PC-3 (cell line): ENCODE measurements at regions not wholly inside any gene's neighbourhood (a gene's known extent, or its start where the extent isn't known, plus 50 kb on each side); places are given as distances from the start of the nearest gene placed in this dataset.
"Not testable (repeated sequence)": the region's sequence is repeated elsewhere in the genome, so short reads cannot be mapped to it uniquely, and the experiment has no call there.

Experiments
- ATAC-seq: fragments of 200-7000 bp; cut with Tn5 transposase; 2 replicates; pipeline ENCODE4 v1.9.1; 2020; ENCODE audit warnings: mild to moderate bottlenecking, moderate library complexity
- BruUV-seq: library from RNA; stranded (reverse); fragments of 400-500 nt; replicated peaks from 2 replicates; lab custom pipeline; 2021; lab: Mats Ljungman, UMichigan
- CTCF ChIA-PET: fragments of 300-600 bp; sonication (Branson Sonifier 250); formaldehyde crosslinking; loops from one replicate; lab custom pipeline; 2022; ENCODE audit warnings: antibody characterized with exemption; lab: Charles Lee
- POLR2A ChIA-PET: fragments of 300-600 bp; sonication (Branson Sonifier 250); formaldehyde crosslinking; loops from one replicate; lab custom pipeline; 2022; ENCODE audit warnings: antibody characterized with exemption; ENCODE audit not compliant: unreplicated experiment; lab: Charles Lee
- DNase-seq: peaks from one replicate; pipeline ENCODE4 v3.0.0-alpha.2; 2015
- H2AFZ ChIP-seq: fragments of 300-600 bp; sonication (generic); 2 replicates; pipeline ENCODE4 v1.6.0; 2016; ENCODE audit warnings: antibody characterized with exemption, low read length
- H3F3A ChIP-seq: fragments of 300-600 bp; sonication (generic); one replicate; pipeline ENCODE4 v1.6.0; 2017; ENCODE audit warnings: antibody characterized with exemption, low read length, control low read depth, mild to moderate bottlenecking; ENCODE audit not compliant: unreplicated experiment
- H3K27ac ChIP-seq: fragments of 300-600 bp; sonication (generic); 2 replicates; pipeline ENCODE4 v1.5.1; 2016; ENCODE audit warnings: mild to moderate bottlenecking, low read length
- H3K27me3 ChIP-seq: fragments of 300-600 bp; sonication (generic); 2 replicates; pipeline ENCODE4 v1.6.1; 2016; ENCODE audit warnings: low read length, mixed read lengths
- H3K36me3 ChIP-seq: fragments of 300-600 bp; sonication (generic); 2 replicates; pipeline ENCODE4 v1.6.1; 2016; ENCODE audit warnings: low read depth, mixed run types, low read length, mixed read lengths
- H3K4me1 ChIP-seq: fragments of 300-600 bp; sonication (generic); 2 replicates; pipeline ENCODE4 v1.5.1; 2016; ENCODE audit warnings: low read length; ENCODE audit not compliant: insufficient read depth
- H3K4me2 ChIP-seq: fragments of 300-600 bp; sonication (generic); 2 replicates; pipeline ENCODE4 v1.6.0; 2016; ENCODE audit warnings: low read length
- H3K4me3 ChIP-seq: fragments of 300-600 bp; sonication (generic); 2 replicates; pipeline ENCODE4 v1.5.1; 2016; ENCODE audit warnings: mild to moderate bottlenecking, low read length, mixed read lengths
- H3K79me2 ChIP-seq: fragments of 300-600 bp; sonication (generic); 2 replicates; pipeline ENCODE4 v1.6.1; 2017; ENCODE audit warnings: low read length, mixed read lengths
- H3K9ac ChIP-seq: fragments of 300-600 bp; sonication (generic); 2 replicates; pipeline ENCODE4 v1.6.0; 2016; ENCODE audit warnings: mild to moderate bottlenecking, low read length
- H3K9me2 ChIP-seq: fragments of 300-600 bp; sonication (generic); replicated peaks from 2 replicates; pipeline ENCODE4 v1.6.1; 2016; ENCODE audit warnings: mixed run types, low read length, mixed read lengths
- H3K9me3 ChIP-seq: fragments of 300-600 bp; sonication (generic); 2 replicates; pipeline ENCODE4 v1.6.1; 2016; ENCODE audit warnings: low read length, mixed read lengths
- H4K20me1 ChIP-seq: fragments of 300-600 bp; sonication (generic); 2 replicates; pipeline ENCODE4 v1.6.1; 2016; ENCODE audit warnings: low read length, mixed read lengths
- EZH2 ChIP-seq: fragments of 300-600 bp; sonication (generic); IDR thresholded peaks from one replicate; pipeline ENCODE4 v1.6.1; 2017; ENCODE audit warnings: antibody characterized with exemption, mild to moderate bottlenecking, low read length; ENCODE audit not compliant: unreplicated experiment
- EZH2phosphoT487 ChIP-seq: fragments of 300-600 bp; sonication (generic); IDR thresholded peaks from 2 replicates; pipeline ENCODE4 v1.6.1; 2018; ENCODE audit warnings: mild to moderate bottlenecking, antibody characterized with exemption, low read length, borderline replicate concordance
- intact Hi-C: fragments of 100-400 bp; cut with micrococcal nuclease; formaldehyde crosslinking; loops from 2 replicates; pipeline ENCODE4 v1.9.0; 2023
- TF ChIP-seq, protein P1 (sequence below): fragments of 300-600 bp; sonication (generic); conservative IDR thresholded peaks from 2 replicates; pipeline ENCODE4 v1.5.1; 2017; ENCODE audit warnings: antibody characterized with exemption, low read depth, mild to moderate bottlenecking, low read length

DNA sequence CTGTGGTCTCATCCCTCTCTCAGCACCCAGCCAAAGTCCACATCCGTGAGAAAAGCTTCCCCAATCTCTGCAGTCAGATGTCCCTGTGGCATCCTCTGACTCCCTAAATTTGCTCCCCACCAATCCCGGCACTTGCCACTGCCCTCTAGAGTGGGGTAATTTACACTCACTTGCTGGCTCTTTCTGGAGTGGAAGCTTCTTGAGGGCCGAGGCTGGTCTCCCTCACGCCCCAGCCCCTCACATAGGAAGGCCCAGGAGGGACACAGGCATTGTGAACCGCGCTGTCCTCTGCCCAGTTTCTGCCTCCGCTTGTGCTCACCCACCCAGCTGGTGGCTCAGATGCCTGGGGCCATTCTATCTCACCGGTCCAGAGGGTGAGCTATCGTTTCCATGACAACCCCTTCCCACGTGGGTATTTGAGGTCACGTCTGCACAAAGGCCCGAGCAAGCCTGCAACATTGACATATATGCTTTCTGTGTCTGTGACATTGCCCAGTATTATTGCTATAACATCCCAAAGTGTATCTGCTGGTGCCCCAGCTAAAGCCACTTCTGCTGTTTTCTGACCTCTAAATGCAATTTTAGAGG is 97.3 kb upstream of the CTBP2 start:
- Histone ChIP-seq H2AFZ (no peak overlapping the region), H3K4me3 (no peak overlapping the region), H3K9me2 (no peaks in the 10 kb centered on the region), H3K9me3 (no peaks in the 10 kb centered on the region), H3K9ac (no peak overlapping the region), H3K79me2 (no peaks in the 10 kb centered on the region), H4K20me1 (no peaks in the 10 kb centered on the region), H3K4me2 (no peak overlapping the region), H3K27me3 (no peaks in the 10 kb centered on the region), H3K4me1 (peaks cover 5% of the 10 kb centered on the region), H3K36me3 (no peaks in the 10 kb centered on the region), H3F3A (no peaks in the 10 kb centered on the region), H3K27ac (no peak overlapping the region)
- BruUV-seq: no TSS peak
- ATAC-seq (no peak), DNase-seq (no peak)
- intact Hi-C loops: no loop called here
- ChIA-PET POLR2A (no interaction called here), CTCF (no interaction called here)
- TF ChIP-seq EZH2 (no peak), EZH2phosphoT487 (no peak)
- TF ChIP-seq, protein P1, sequence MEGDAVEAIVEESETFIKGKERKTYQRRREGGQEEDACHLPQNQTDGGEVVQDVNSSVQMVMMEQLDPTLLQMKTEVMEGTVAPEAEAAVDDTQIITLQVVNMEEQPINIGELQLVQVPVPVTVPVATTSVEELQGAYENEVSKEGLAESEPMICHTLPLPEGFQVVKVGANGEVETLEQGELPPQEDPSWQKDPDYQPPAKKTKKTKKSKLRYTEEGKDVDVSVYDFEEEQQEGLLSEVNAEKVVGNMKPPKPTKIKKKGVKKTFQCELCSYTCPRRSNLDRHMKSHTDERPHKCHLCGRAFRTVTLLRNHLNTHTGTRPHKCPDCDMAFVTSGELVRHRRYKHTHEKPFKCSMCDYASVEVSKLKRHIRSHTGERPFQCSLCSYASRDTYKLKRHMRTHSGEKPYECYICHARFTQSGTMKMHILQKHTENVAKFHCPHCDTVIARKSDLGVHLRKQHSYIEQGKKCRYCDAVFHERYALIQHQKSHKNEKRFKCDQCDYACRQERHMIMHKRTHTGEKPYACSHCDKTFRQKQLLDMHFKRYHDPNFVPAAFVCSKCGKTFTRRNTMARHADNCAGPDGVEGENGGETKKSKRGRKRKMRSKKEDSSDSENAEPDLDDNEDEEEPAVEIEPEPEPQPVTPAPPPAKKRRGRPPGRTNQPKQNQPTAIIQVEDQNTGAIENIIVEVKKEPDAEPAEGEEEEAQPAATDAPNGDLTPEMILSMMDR: no peak

- Histone ChIP-seq H3K9me2 (no peaks in the 10 kb centered on the region), H3K27ac (no peak overlapping the region), H3K4me3 (no peak overlapping the region), H3K9me3 (no peaks in the 10 kb centered on the region), H3K36me3 (no peaks in the 10 kb centered on the region), H3K27me3 (no peaks in the 10 kb centered on the region), H3K4me2 (no peak overlapping the region), H3K9ac (no peak overlapping the region), H3K79me2 (no peaks in the 10 kb centered on the region), H3F3A (no peaks in the 10 kb centered on the region), H4K20me1 (no peaks in the 10 kb centered on the region), H3K4me1 (no peaks in the 10 kb centered on the region), H2AFZ (no peak overlapping the region)
- TF ChIP-seq EZH2phosphoT487 (no peak), EZH2 (no peak)
- TF ChIP-seq, protein P1: no peak
- intact Hi-C loops: no loop called here
- ChIA-PET POLR2A (no interaction called here), CTCF (interaction anchor here (0.5 kb wide), 1 partner anchor 78 kb away, joined by 3 read pairs; no protein-coding TSS in a partner anchor)
- DNase-seq: no peak
- ATAC-seq: no peak
- BruUV-seq: no TSS peak
Measured at GRCh38 chr10:125256026-125256425, 95.7 kb upstream of the CTBP2 start.

- H2AFZ ChIP-seq: no peak overlapping the region
- no peaks in the 10 kb centered on the region for H3K79me2 ChIP-seq
- no peaks in the 10 kb centered on the region for H3K27me3 ChIP-seq
- H4K20me1 ChIP-seq: no peaks in the 10 kb centered on the region
- H3K9ac ChIP-seq: no peak overlapping the region
- H3K4me1 ChIP-seq: no peaks in the 10 kb centered on the region
- intact Hi-C loops: no loop called here
- no peaks in the 10 kb centered on the region for H3K36me3 ChIP-seq
- ATAC-seq (no peak), DNase-seq (no peak)
- no peak overlapping the region for H3K27ac ChIP-seq
- TF ChIP-seq EZH2phosphoT487 (no peak), EZH2 (no peak)
- TF ChIP-seq, protein P1: no peak
- POLR2A ChIA-PET: no interaction called here
- no peaks in the 10 kb centered on the region for H3F3A ChIP-seq
- H3K4me3 ChIP-seq: no peak overlapping the region
- no peak overlapping the region for H3K4me2 ChIP-seq
- no peaks in the 10 kb centered on the region for H3K9me3 ChIP-seq
- CTCF ChIA-PET: no interaction called here
- BruUV-seq: no TSS peak
- no peaks in the 10 kb centered on the region for H3K9me2 ChIP-seq
Measured at GRCh38 chr10:125252937-125253336, 92.6 kb upstream of the CTBP2 start.

DNA sequence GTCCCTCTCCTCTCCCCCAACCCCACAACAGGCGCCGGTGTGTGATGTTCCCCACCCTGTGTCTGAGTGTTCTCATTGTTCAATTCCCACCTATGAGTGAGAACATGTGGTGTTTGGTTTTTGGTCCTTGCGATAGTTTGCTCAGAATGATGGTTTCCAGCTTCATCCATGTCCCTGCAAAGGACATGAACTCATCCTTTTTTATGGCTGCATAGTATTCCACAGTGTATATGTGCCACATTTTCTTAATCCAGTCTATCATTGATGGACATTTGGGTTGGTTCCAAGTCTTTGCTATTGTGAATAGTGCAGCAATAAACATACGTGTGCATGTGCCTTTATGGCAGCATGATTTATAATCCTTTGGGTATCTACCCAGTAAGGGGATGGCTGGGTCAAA is 90.5 kb upstream of the CTBP2 start:
- H3K9ac ChIP-seq, BruUV-seq, CTCF ChIA-PET: not testable (repeated sequence)

More for the DNA sequence above, 90.5 kb upstream of the CTBP2 start:
- H4K20me1 ChIP-seq, H3K27me3 ChIP-seq, POLR2A ChIA-PET, H3K4me3 ChIP-seq, H2AFZ ChIP-seq, DNase-seq, H3K4me1 ChIP-seq, H3K9me3 ChIP-seq, H3K79me2 ChIP-seq, intact Hi-C loops, H3F3A ChIP-seq, H3K4me2 ChIP-seq, ATAC-seq, H3K27ac ChIP-seq, H3K36me3 ChIP-seq, H3K9me2 ChIP-seq: not testable (repeated sequence)
